ENCODE measurements at regions not wholly inside any gene's neighbourhood (a gene's known extent, or its start where the extent isn't known, plus 50 kb on each side); places are given as distances from the start of the nearest gene placed in this dataset.

- TF ChIP-seq CTCF (IDR thresholded peaks at IDR 0.05) (no peak), POLR2A (IDR thresholded peaks at IDR 0.05) (no peak), EP300 (IDR thresholded peaks at IDR 0.05) (no peak)
Observed at GRCh38 chr4:102438396-102439235, 62.5 kb upstream of the NFKB1 start.
